ENCODE measurements at regions not wholly inside any gene's neighbourhood (a gene's known extent, or its start where the extent isn't known, plus 50 kb on each side); places are given as distances from the start of the nearest gene placed in this dataset.

DNA sequence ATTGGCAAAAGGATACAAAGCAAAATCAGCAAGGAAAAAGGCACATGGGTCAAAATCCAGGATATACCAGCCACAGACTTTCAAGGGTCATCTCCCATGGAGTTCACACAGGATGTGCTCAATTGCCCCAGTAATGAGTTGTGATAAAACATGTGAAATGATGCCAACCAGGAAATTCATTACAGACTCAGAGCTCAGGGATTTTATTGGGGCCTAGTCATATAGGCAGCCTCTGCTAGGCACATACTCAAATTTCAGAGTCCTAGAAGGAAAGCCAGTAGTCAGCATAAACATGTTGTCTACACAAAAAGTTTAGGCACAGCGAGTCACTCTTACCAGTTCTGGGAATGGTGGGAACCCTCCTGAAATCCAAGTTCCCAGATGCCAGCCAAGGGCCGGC is 64.4 kb upstream of the OSBPL8 start:
- no peak overlapping the region for H3K4me3 ChIP-seq (ENCODE audit: low read length)
- no peaks in the 10 kb centered on the region for H3K9me3 ChIP-seq (ENCODE audit: low read length)
- H3F3A ChIP-seq (ENCODE audit: low read length, unreplicated experiment), result no peaks in the 10 kb centered on the region
- no peak for TF ChIP-seq CTCF (conservative IDR thresholded peaks at IDR 0.05; ENCODE audit: low read depth, low read length)
- no peak for TF ChIP-seq EZH2 (IDR thresholded peaks at IDR 0.05; ENCODE audit: low read length, unreplicated experiment)
- TF ChIP-seq EZH2phosphoT487 (IDR thresholded peaks at IDR 0.05; ENCODE audit: borderline replicate concordance, low read length), result no peak
- no peak overlapping the region for H3K9ac ChIP-seq (ENCODE audit: low read length)
- peak; percentile 86 for DNase-seq
- H3K9me2 ChIP-seq (replicated peaks; ENCODE audit: low read length), result no peaks in the 10 kb centered on the region
- ChIA-PET CTCF (interaction anchor here (1.0 kb wide), 1 partner anchor 170 kb away, joined by 5 read pairs; no protein-coding TSS in a partner anchor), POLR2A (ENCODE audit: unreplicated experiment) (no interaction called here)
- no peaks in the 10 kb centered on the region for H3K27me3 ChIP-seq (ENCODE audit: low read length)
- no peaks in the 10 kb centered on the region for H4K20me1 ChIP-seq (ENCODE audit: low read length)
- no peaks in the 10 kb centered on the region for H3K79me2 ChIP-seq (ENCODE audit: low read length)
- 0 out of 2 replicates have a peak overlapping the region, but pooled peaks have one; percentile 4 for H3K4me2 ChIP-seq (ENCODE audit: low read length)
- peaks cover 23% of the 10 kb centered on the region for H3K4me1 ChIP-seq (ENCODE audit: insufficient read depth, low read length)
- no peak overlapping the region for H2AFZ ChIP-seq (ENCODE audit: low read length)
- peak; percentile 84 for ATAC-seq
- intact Hi-C loops (cut with micrococcal nuclease), result loop anchor here (10.0 kb wide), 1 partner anchor 301 kb away; no protein-coding TSS in a partner anchor
- no TSS peak for BruUV-seq (replicated peaks)
- peak overlapping the region; percentile 57 for H3K27ac ChIP-seq (ENCODE audit: low read length)
- H3K36me3 ChIP-seq (ENCODE audit: low read depth, low read length), result no peaks in the 10 kb centered on the region

DNA sequence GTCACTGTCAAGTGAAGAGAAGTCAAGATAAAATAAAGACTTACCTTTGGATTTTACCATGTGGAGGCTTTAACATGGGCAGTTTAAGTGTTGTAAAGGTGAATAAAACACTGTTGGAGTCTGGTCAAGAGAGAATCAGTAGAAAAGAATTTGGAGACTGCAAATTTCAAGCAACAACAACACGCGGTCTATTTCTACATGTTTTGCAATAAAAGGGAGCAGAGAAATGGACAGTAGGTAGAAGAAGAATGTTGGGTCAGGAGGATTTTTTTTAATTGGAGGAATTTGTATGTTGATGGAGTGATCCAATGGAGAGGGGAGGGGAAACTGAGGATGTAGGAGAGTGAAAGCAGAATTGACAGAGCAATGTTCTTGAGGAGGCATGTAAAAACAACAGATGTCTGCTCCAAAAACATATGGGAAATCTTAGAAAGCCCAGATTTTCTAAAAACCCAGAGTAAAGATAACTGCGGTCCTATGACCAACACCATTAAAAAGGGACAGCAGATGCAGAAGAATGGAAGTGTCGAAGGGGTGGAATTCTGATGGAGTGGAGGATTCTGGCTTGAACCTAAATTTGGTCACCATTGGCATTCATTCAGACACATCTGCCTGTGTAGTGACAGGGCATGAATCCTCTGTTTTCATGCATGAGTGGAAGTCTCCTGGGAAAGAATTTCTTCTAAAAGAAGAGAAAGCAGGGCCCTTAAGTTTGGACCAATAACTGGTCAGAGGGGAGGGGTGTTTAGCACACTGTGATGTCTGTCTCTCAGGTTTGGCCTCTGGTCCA is 68.0 kb upstream of the OSBPL8 start:
- no peak for DNase-seq
- H3K4me1 ChIP-seq (ENCODE audit: insufficient read depth, low read length), result peaks cover 26% of the 10 kb centered on the region
- H2AFZ ChIP-seq (ENCODE audit: low read length), result no peak overlapping the region
- ChIA-PET CTCF (no interaction called here), POLR2A (ENCODE audit: unreplicated experiment) (no interaction called here)
- no peaks in the 10 kb centered on the region for H3K27me3 ChIP-seq (ENCODE audit: low read length)
- intact Hi-C loops (cut with micrococcal nuclease), result loop anchor here (10.0 kb wide), 1 partner anchor 297 kb away; no protein-coding TSS in a partner anchor
- no peaks in the 10 kb centered on the region for H3K36me3 ChIP-seq (ENCODE audit: low read depth, low read length)
- no peak overlapping the region for H3K4me3 ChIP-seq (ENCODE audit: low read length)
- no peaks in the 10 kb centered on the region for H3K79me2 ChIP-seq (ENCODE audit: low read length)
- no peaks in the 10 kb centered on the region for H4K20me1 ChIP-seq (ENCODE audit: low read length)
- ATAC-seq, result no peak
- H3F3A ChIP-seq (ENCODE audit: low read length, unreplicated experiment), result no peaks in the 10 kb centered on the region
- TF ChIP-seq EZH2 (IDR thresholded peaks at IDR 0.05; ENCODE audit: low read length, unreplicated experiment) (no peak), CTCF (conservative IDR thresholded peaks at IDR 0.05; ENCODE audit: low read depth, low read length) (no peak), EZH2phosphoT487 (IDR thresholded peaks at IDR 0.05; ENCODE audit: borderline replicate concordance, low read length) (no peak)
- no peak overlapping the region for H3K9ac ChIP-seq (ENCODE audit: low read length)
- H3K9me2 ChIP-seq (replicated peaks; ENCODE audit: low read length), result no peaks in the 10 kb centered on the region
- no peaks in the 10 kb centered on the region for H3K9me3 ChIP-seq (ENCODE audit: low read length)
- no peak overlapping the region for H3K27ac ChIP-seq (ENCODE audit: low read length)
- no peak overlapping the region for H3K4me2 ChIP-seq (ENCODE audit: low read length)
- BruUV-seq (replicated peaks), result no TSS peak

- no peaks in the 10 kb centered on the region for H3K9me2 ChIP-seq (replicated peaks; ENCODE audit: low read length)
- no peaks in the 10 kb centered on the region for H3K9me3 ChIP-seq (ENCODE audit: low read length)
- H3K79me2 ChIP-seq (ENCODE audit: low read length), result no peaks in the 10 kb centered on the region
- POLR2A ChIA-PET (ENCODE audit: unreplicated experiment), result interaction anchor here (0.6 kb wide), 1 partner anchor 127 kb away, joined by 4 read pairs; no protein-coding TSS in a partner anchor
- H3K4me2 ChIP-seq (ENCODE audit: low read length), result no peak overlapping the region
- no peak overlapping the region for H2AFZ ChIP-seq (ENCODE audit: low read length)
- no peaks in the 10 kb centered on the region for H3K36me3 ChIP-seq (ENCODE audit: low read depth, low read length)
- ATAC-seq (no peak), DNase-seq (no peak)
- no TSS peak for BruUV-seq (replicated peaks)
- no peaks in the 10 kb centered on the region for H3F3A ChIP-seq (ENCODE audit: low read length, unreplicated experiment)
- H4K20me1 ChIP-seq (ENCODE audit: low read length), result no peaks in the 10 kb centered on the region
- no peak for TF ChIP-seq EZH2 (IDR thresholded peaks at IDR 0.05; ENCODE audit: low read length, unreplicated experiment)
- no peaks in the 10 kb centered on the region for H3K27me3 ChIP-seq (ENCODE audit: low read length)
- H3K4me1 ChIP-seq (ENCODE audit: insufficient read depth, low read length), result peaks cover 26% of the 10 kb centered on the region
- intact Hi-C loops (cut with micrococcal nuclease), result loop anchor here (10.0 kb wide), 1 partner anchor 296 kb away; no protein-coding TSS in a partner anchor
- no peak overlapping the region for H3K4me3 ChIP-seq (ENCODE audit: low read length)
- H3K27ac ChIP-seq (ENCODE audit: low read length), result no peak overlapping the region
- CTCF ChIA-PET, result no interaction called here
- no peak overlapping the region for H3K9ac ChIP-seq (ENCODE audit: low read length)
These were observed 69.2 kb upstream of the OSBPL8 start for GRCh38 chr12:76628745-76629144.
